ENCODE measurements at regions not wholly inside any gene's neighbourhood (a gene's known extent, or its start where the extent isn't known, plus 50 kb on each side); places are given as distances from the start of the nearest gene placed in this dataset.

DNA sequence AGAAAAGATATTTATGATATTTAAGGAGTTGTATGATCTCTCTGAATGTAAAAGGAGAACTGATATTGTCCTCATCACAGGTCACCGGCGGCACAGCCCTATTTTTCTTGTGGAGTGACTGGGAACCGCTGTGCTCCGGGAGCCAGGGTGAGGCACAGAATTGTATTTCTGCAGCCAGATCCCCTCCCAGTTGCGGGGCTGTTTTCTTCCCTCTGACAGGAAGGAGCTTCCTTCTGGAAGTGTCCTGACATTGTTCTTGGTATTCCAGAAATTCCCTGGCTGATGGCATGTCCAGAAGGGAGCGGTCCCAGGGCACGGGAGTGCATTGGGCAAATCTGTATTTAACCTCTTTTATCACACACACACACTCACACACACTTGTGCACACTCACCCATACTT is 268.6 kb upstream of the FOXF1 start:
- TF ChIP-seq CTCF (IDR thresholded peaks at IDR 0.05) (no peak), POLR2A (IDR thresholded peaks at IDR 0.05) (no peak)
